ENCODE measurements at regions not wholly inside any gene's neighbourhood (a gene's known extent, or its start where the extent isn't known, plus 50 kb on each side); places are given as distances from the start of the nearest gene placed in this dataset.

GRCh38 chr3:30333143-30333542 is 273.3 kb upstream of the TGFBR2 start:
- Histone ChIP-seq H3K9me3 (no peaks in the 10 kb centered on the region), H3K27me3 (no peaks in the 10 kb centered on the region), H3K4me1 (no peaks in the 10 kb centered on the region), H3K36me3 (no peaks in the 10 kb centered on the region), H3K4me3 (no peak overlapping the region), H3K27ac (no peak overlapping the region)
- TF ChIP-seq CTCF (IDR thresholded peaks at IDR 0.05) (no peak), POLR2A (IDR thresholded peaks at IDR 0.05) (no peak)
- no peak for DNase-seq

GRCh38 chr3:30333903-30334302 is 272.5 kb upstream of the TGFBR2 start:
- no peak overlapping the region for H3K4me3 ChIP-seq
- H3K27me3 ChIP-seq: no peaks in the 10 kb centered on the region
- no peak for DNase-seq
- H3K9me3 ChIP-seq: no peaks in the 10 kb centered on the region
- no peak overlapping the region for H3K27ac ChIP-seq
- no peak for TF ChIP-seq CTCF (IDR thresholded peaks at IDR 0.05)
- no peak for TF ChIP-seq POLR2A (IDR thresholded peaks at IDR 0.05)
- no peaks in the 10 kb centered on the region for H3K36me3 ChIP-seq
- no peaks in the 10 kb centered on the region for H3K4me1 ChIP-seq

GRCh38 chr3:30340500-30340899 is 265.9 kb upstream of the TGFBR2 start:
- TF ChIP-seq CTCF (IDR thresholded peaks at IDR 0.05) (no peak), POLR2A (IDR thresholded peaks at IDR 0.05) (no peak)
- Histone ChIP-seq H3K4me1 (no peaks in the 10 kb centered on the region), H3K27ac (no peak overlapping the region), H3K9me3 (no peaks in the 10 kb centered on the region), H3K27me3 (no peaks in the 10 kb centered on the region), H3K4me3 (no peak overlapping the region), H3K36me3 (no peaks in the 10 kb centered on the region)
- no peak for DNase-seq

- Histone ChIP-seq H3K4me1 (no peaks in the 10 kb centered on the region), H3K27ac (no peak overlapping the region), H3K36me3 (no peaks in the 10 kb centered on the region), H3K9me3 (no peaks in the 10 kb centered on the region), H3K27me3 (no peaks in the 10 kb centered on the region), H3K4me3 (no peak overlapping the region)
- TF ChIP-seq CTCF (IDR thresholded peaks at IDR 0.05) (no peak), POLR2A (IDR thresholded peaks at IDR 0.05) (no peak)
- no peak for DNase-seq
These were observed 265.3 kb upstream of the TGFBR2 start for GRCh38 chr3:30341079-30341478.

GRCh38 chr3:30341851-30342250 is 264.6 kb upstream of the TGFBR2 start:
- TF ChIP-seq POLR2A (IDR thresholded peaks at IDR 0.05) (no peak), CTCF (IDR thresholded peaks at IDR 0.05) (no peak)
- H3K9me3 ChIP-seq: no peaks in the 10 kb centered on the region
- DNase-seq: no peak
- no peaks in the 10 kb centered on the region for H3K36me3 ChIP-seq
- peak overlapping the region in 1 of 4 donors; percentile 30 for H3K27ac ChIP-seq
- no peak overlapping the region for H3K4me3 ChIP-seq
- H3K4me1 ChIP-seq: no peaks in the 10 kb centered on the region
- no peaks in the 10 kb centered on the region for H3K27me3 ChIP-seq

All from Peyer's patch (tissue), 4 donors.